Uterus (tissue), 2 donors: ENCODE measurements at regions not wholly inside any gene's neighbourhood (a gene's known extent, or its start where the extent isn't known, plus 50 kb on each side); places are given as distances from the start of the nearest gene placed in this dataset.

Source experiments
- POLR2A ChIP-seq, 2 donors: fragments of 450-650 bp; IDR thresholded peaks; one replicate each; pipeline ENCODE4 v1.6.1; 2016; ENCODE audit warnings: antibody characterized with exemption in 2 of 2, mild to moderate bottlenecking in 1 of 2, moderate library complexity in 1 of 2
- TF ChIP-seq, protein P1 (sequence below), 4 experiments: fragments of 200-600 bp in 2 of 4; fragments of 450-650 bp in 2 of 4; sonication (generic) in 2 of 4; IDR thresholded peaks; one replicate each; pipeline ENCODE4 v1.5.1; 2016 to 2019; ENCODE audit warnings: antibody characterized with exemption in 4 of 4, mild to moderate bottlenecking in 2 of 4, moderate library complexity in 1 of 4

GRCh38 chr2:84373391-84373790 lies 85.7 kb downstream of the SUCLG1 start:
- no peak for TF ChIP-seq POLR2A (IDR thresholded peaks at IDR 0.05)
- TF ChIP-seq, protein P1, sequence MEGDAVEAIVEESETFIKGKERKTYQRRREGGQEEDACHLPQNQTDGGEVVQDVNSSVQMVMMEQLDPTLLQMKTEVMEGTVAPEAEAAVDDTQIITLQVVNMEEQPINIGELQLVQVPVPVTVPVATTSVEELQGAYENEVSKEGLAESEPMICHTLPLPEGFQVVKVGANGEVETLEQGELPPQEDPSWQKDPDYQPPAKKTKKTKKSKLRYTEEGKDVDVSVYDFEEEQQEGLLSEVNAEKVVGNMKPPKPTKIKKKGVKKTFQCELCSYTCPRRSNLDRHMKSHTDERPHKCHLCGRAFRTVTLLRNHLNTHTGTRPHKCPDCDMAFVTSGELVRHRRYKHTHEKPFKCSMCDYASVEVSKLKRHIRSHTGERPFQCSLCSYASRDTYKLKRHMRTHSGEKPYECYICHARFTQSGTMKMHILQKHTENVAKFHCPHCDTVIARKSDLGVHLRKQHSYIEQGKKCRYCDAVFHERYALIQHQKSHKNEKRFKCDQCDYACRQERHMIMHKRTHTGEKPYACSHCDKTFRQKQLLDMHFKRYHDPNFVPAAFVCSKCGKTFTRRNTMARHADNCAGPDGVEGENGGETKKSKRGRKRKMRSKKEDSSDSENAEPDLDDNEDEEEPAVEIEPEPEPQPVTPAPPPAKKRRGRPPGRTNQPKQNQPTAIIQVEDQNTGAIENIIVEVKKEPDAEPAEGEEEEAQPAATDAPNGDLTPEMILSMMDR (IDR thresholded peaks at IDR 0.05): no peak
